Tibial nerve (tissue), 4 donors: ENCODE measurements at regions not wholly inside any gene's neighbourhood (a gene's known extent, or its start where the extent isn't known, plus 50 kb on each side); places are given as distances from the start of the nearest gene placed in this dataset.
A peak's percentile ranks its signal among the peaks of the same experiment; 100 is the strongest.

Experiments used
- DNase-seq, 2 donors: peaks; one replicate each; pipeline ENCODE4 v3.0.0-alpha.2; 2019; ENCODE audit warnings: low spot score in 2 of 2
- H3K27ac ChIP-seq, 4 donors: fragments of 200-600 bp; sonication (generic) in 3 of 4; one replicate each; pipeline ENCODE4 v1.5.1; 2017 to 2019; ENCODE audit warnings: mild to moderate bottlenecking in 1 of 4
- H3K27me3 ChIP-seq, 2 donors: fragments of 200-600 bp; sonication (generic) in 1 of 2; one replicate each; pipeline versions ENCODE4 v1.5.1 to v1.6.0; 2017 to 2019
- H3K36me3 ChIP-seq, 3 donors: fragments of 200-600 bp; sonication (generic); one replicate each; pipeline ENCODE4 v1.5.1; 2018 to 2019
- H3K4me1 ChIP-seq, 4 donors: fragments of 200-600 bp; sonication (generic) in 3 of 4; one replicate each; pipeline ENCODE4 v1.5.1; 2017 to 2019
- H3K4me3 ChIP-seq, 4 donors: fragments of 200-600 bp; sonication (generic) in 3 of 4; one replicate each; pipeline ENCODE4 v1.5.1; 2017 to 2019; ENCODE audit warnings: mild to moderate bottlenecking in 1 of 4, moderate library complexity in 1 of 4
- H3K9me3 ChIP-seq, 4 donors: fragments of 200-600 bp; sonication (generic) in 3 of 4; one replicate each; pipeline ENCODE4 v1.5.1; 2017 to 2019
- CTCF ChIP-seq, 5 experiments: fragments of 200-600 bp in 3 of 5; fragments of 450-650 bp in 2 of 5; sonication (generic) in 3 of 5; IDR thresholded peaks; one replicate each; pipeline ENCODE4 v1.5.1; 2016 to 2019; ENCODE audit warnings: antibody characterized with exemption in 5 of 5, mild to moderate bottlenecking in 3 of 5, moderate library complexity in 2 of 5
- EP300 ChIP-seq, 2 donors: sonication (generic); formaldehyde crosslinking; IDR thresholded peaks; one replicate each; pipeline ENCODE4 v1.6.1; 2017; ENCODE audit warnings: antibody characterized with exemption in 2 of 2, mild to moderate bottlenecking in 1 of 2
- POLR2A ChIP-seq, 2 donors: fragments of 450-650 bp; IDR thresholded peaks; one replicate each; pipeline ENCODE4 v1.6.1; 2017; ENCODE audit warnings: antibody characterized with exemption in 2 of 2, mild to moderate bottlenecking in 2 of 2, moderate library complexity in 2 of 2
- WGBS, 2 donors: methylation state at CpG; one replicate each; pipeline ENCODE4 v1.1.5; 2018; 5-methylcytosine and 5-hydroxymethylcytosine counted together

GRCh38 chr1:219460896-219461815, 151.7 kb downstream of the ZC3H11B start:
- no peak for DNase-seq
- Histone ChIP-seq H3K36me3 (no peaks in the 10 kb centered on the region), H3K4me1 (no peaks in the 10 kb centered on the region), H3K4me3 (no peak overlapping the region), H3K9me3 (no peaks in the 10 kb centered on the region), H3K27me3 (no peaks in the 10 kb centered on the region), H3K27ac (peak overlapping the region in 2 of 4 donors; percentile 59 to 62)
- WGBS, 2 donors = 55 to 59% methylated on average over 11 of the region's 11 CpGs
- TF ChIP-seq POLR2A (IDR thresholded peaks at IDR 0.05) (no peak), EP300 (IDR thresholded peaks at IDR 0.05) (peak; percentile 52 to 72), CTCF (IDR thresholded peaks at IDR 0.05) (no peak)

GRCh38 chr1:219460081-219460895, 152.6 kb downstream of the ZC3H11B start:
- WGBS, 2 donors = 88 to 91% methylated on average over 2 of the region's 2 CpGs
- Histone ChIP-seq H3K27ac (peak overlapping the region in 2 of 4 donors; percentile 56 to 63), H3K9me3 (no peaks in the 10 kb centered on the region), H3K4me3 (no peak overlapping the region), H3K36me3 (no peaks in the 10 kb centered on the region), H3K27me3 (no peaks in the 10 kb centered on the region), H3K4me1 (no peaks in the 10 kb centered on the region)
- no peak for DNase-seq
- TF ChIP-seq CTCF (IDR thresholded peaks at IDR 0.05) (no peak), POLR2A (IDR thresholded peaks at IDR 0.05) (no peak), EP300 (IDR thresholded peaks at IDR 0.05) (no peak)

GRCh38 chr1:219459351-219460080, 153.4 kb downstream of the ZC3H11B start:
- Histone ChIP-seq H3K36me3 (no peaks in the 10 kb centered on the region), H3K27me3 (no peaks in the 10 kb centered on the region), H3K4me1 (no peaks in the 10 kb centered on the region), H3K27ac (peak overlapping the region in 2 of 4 donors; percentile 56 to 63), H3K9me3 (no peaks in the 10 kb centered on the region), H3K4me3 (no peak overlapping the region)
- no peak for DNase-seq
- no peak for TF ChIP-seq CTCF (IDR thresholded peaks at IDR 0.05)
- TF ChIP-seq EP300 (IDR thresholded peaks at IDR 0.05) = no peak
- TF ChIP-seq POLR2A (IDR thresholded peaks at IDR 0.05) = no peak
- 68 to 71% methylated on average over 5 of the region's 5 CpGs for WGBS, 2 donors

DNA sequence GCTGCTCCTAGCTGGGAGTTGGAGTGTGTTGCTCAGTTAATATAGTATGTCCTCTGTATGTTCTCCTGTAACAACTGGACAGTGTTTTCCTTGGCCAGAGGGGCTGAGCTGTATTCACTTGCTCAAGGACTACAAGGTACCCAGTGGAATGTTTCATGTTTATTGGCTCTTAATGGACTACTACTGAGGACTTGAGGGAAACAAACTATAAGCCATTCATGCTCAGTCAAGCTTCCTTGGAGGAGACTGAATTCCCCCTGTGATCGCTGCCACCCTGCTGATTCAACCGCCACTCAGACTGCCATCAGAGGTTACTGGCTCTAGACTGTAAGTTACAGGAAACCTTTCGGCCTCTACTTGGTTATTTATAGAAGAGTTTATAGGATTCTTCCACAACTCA, 166.6 kb downstream of the ZC3H11B start:
- no peaks in the 10 kb centered on the region for H3K36me3 ChIP-seq
- no peak for DNase-seq
- no peaks in the 10 kb centered on the region for H3K4me1 ChIP-seq
- WGBS, 2 donors = 49 to 51% methylated on average over 3 of the region's 3 CpGs
- no peak for TF ChIP-seq EP300 (IDR thresholded peaks at IDR 0.05)
- no peak for TF ChIP-seq POLR2A (IDR thresholded peaks at IDR 0.05)
- TF ChIP-seq CTCF (IDR thresholded peaks at IDR 0.05) = no peak
- H3K4me3 ChIP-seq = no peak overlapping the region
- H3K9me3 ChIP-seq = no peaks in the 10 kb centered on the region
- H3K27me3 ChIP-seq = no peaks in the 10 kb centered on the region
- no peak overlapping the region for H3K27ac ChIP-seq
